ENCODE measurements at regions not wholly inside any gene's neighbourhood (a gene's known extent, or its start where the extent isn't known, plus 50 kb on each side); places are given as distances from the start of the nearest gene placed in this dataset.
"Not testable (repeated sequence)": the region's sequence is repeated elsewhere in the genome, so short reads cannot be mapped to it uniquely, and the experiment has no call there.

- DNase-seq, result no peak
These were observed 136.5 kb upstream of the LARP1 start for GRCh38 chr5:154618696-154619095.

GRCh38 chr5:154614595-154614994, 136.6 kb upstream of the HAND1 start:
- DNase-seq, result no peak

- no peak for DNase-seq
These were observed 136.1 kb upstream of the HAND1 start for GRCh38 chr5:154614125-154614524.

GRCh38 chr5:154612666-154613065, 134.6 kb upstream of the HAND1 start:
- DNase-seq, result no peak

- no peak for DNase-seq
These were observed 133.3 kb upstream of the HAND1 start for GRCh38 chr5:154611341-154611767.

- DNase-seq, result peak; percentile 72
These were observed 132.5 kb upstream of the HAND1 start for GRCh38 chr5:154610321-154611154.

- no peak for DNase-seq
These were observed 131.2 kb upstream of the HAND1 start for GRCh38 chr5:154609251-154609650.

GRCh38 chr5:154608531-154609011, 130.5 kb upstream of the HAND1 start:
- no peak for DNase-seq

- no peak for DNase-seq
These were observed 129.7 kb upstream of the HAND1 start for GRCh38 chr5:154607746-154608145.

- no peak for DNase-seq
These were observed 128.2 kb upstream of the HAND1 start for GRCh38 chr5:154606246-154606645.

GRCh38 chr5:154603953-154604679, 126.1 kb upstream of the HAND1 start:
- no peak for DNase-seq

- DNase-seq, result no peak
These were observed 125.5 kb upstream of the HAND1 start for GRCh38 chr5:154603485-154603884.

- DNase-seq, result no peak
These were observed 125.0 kb upstream of the HAND1 start for GRCh38 chr5:154603011-154603410.

- no peak for DNase-seq
These were observed 123.0 kb upstream of the HAND1 start for GRCh38 chr5:154601014-154601413.

- no peak for DNase-seq
These were observed 120.0 kb upstream of the HAND1 start for GRCh38 chr5:154598021-154598420.

GRCh38 chr5:154596844-154597243, 118.8 kb upstream of the HAND1 start:
- DNase-seq, result not testable (repeated sequence)

GRCh38 chr5:154595662-154596061, 117.6 kb upstream of the HAND1 start:
- DNase-seq, result no peak

- no peak for DNase-seq
These were observed 115.8 kb upstream of the HAND1 start for GRCh38 chr5:154593796-154594195.

GRCh38 chr5:154593071-154593470, 115.0 kb upstream of the HAND1 start:
- DNase-seq, result no peak

GRCh38 chr5:154590093-154590724, 112.2 kb upstream of the HAND1 start:
- DNase-seq, result no peak

GRCh38 chr5:154589511-154589910, 111.5 kb upstream of the HAND1 start:
- no peak for DNase-seq

GRCh38 chr5:154588833-154589425, 110.9 kb upstream of the HAND1 start:
- not testable (repeated sequence) for DNase-seq
